Muscle of arm (tissue), 1 donor: ENCODE measurements at regions not wholly inside any gene's neighbourhood (a gene's known extent, or its start where the extent isn't known, plus 50 kb on each side); places are given as distances from the start of the nearest gene placed in this dataset.
"Not testable (repeated sequence)": the region's sequence is repeated elsewhere in the genome, so short reads cannot be mapped to it uniquely, and the experiment has no call there.

Source experiments
- DNase-seq: peaks from one replicate; pipeline ENCODE4 v3.0.0-alpha.2; 2013

- no peak for DNase-seq
Observed at GRCh38 chr4:3615386-3616286, 83.4 kb upstream of the LRPAP1 start.

DNA sequence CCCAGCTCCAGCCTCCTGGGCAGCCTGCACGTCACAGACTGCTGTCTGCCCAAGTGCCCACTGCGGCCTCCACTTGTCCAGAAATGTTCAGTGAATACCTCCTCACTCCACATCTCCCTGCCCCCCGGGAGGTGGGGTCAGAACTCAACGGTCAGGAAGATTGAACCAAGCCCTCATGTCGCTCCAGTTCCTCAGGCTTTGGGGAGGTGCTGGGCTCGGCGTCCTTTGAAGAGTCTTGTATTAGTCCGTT, 82.4 kb upstream of the LRPAP1 start:
- DNase-seq, result no peak

- DNase-seq, result peak; percentile 45
Observed at GRCh38 chr4:3613967-3614730, 81.9 kb upstream of the LRPAP1 start.

DNA sequence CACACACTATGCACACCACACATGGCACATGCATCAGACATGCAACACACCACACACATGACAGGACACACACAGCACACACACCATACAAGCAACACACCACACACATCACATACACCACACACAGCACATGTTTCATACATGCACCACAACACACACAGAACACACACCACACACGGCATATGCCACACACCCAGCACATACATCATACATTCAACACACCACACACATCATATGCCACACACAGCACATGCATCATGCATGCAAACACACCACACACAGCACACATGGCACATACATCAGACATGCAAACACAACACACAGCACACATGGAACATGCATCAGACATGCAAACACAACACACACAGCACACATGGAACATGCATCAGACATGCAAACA, 80.7 kb upstream of the LRPAP1 start:
- no peak for DNase-seq

DNA sequence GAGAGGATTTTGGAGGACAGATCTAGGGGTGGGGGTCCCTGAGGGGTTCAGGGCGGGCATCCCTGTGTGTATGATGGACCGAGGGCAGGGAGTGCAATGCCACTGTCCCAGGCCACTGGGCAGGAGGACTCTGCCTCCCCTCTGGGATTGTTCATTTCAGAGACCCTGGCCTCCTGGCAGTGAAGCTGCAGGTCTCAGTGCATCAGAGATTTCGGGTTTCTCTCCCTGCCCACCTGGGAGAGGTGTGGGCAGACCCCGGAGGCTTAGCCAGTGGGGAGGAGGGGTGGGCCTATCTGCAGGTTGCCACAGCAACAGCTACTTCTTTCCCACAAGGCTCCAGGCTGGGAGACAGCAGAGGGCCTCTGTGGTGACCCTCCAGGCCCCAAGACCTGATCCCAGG, 80.1 kb upstream of the LRPAP1 start:
- no peak for DNase-seq

DNA sequence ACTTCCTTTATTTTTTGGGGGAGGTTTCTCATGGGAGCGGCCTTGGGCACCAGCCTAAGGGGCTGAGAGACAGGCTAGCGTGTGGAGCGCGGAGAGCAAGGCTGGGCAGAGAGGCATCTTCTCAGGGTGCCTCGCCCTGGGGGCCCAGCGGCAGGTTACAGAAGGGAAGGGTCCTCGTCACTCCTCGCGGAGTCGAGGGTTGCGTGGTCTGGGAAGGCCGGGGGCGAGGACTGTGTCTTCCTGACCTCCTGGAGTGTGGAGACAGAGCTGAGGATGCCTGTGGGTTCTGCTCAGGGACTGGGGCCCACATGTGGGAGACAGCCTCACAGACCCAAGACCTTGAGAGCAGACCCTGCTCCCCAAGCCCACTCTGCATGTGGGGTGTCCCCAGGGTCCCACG, 79.6 kb upstream of the LRPAP1 start:
- DNase-seq, result no peak

- DNase-seq, result not testable (repeated sequence)
Observed at GRCh38 chr4:3610851-3611250, 78.6 kb upstream of the LRPAP1 start.

- not testable (repeated sequence) for DNase-seq
Observed at GRCh38 chr4:3609905-3610304, 77.7 kb upstream of the LRPAP1 start.

DNA sequence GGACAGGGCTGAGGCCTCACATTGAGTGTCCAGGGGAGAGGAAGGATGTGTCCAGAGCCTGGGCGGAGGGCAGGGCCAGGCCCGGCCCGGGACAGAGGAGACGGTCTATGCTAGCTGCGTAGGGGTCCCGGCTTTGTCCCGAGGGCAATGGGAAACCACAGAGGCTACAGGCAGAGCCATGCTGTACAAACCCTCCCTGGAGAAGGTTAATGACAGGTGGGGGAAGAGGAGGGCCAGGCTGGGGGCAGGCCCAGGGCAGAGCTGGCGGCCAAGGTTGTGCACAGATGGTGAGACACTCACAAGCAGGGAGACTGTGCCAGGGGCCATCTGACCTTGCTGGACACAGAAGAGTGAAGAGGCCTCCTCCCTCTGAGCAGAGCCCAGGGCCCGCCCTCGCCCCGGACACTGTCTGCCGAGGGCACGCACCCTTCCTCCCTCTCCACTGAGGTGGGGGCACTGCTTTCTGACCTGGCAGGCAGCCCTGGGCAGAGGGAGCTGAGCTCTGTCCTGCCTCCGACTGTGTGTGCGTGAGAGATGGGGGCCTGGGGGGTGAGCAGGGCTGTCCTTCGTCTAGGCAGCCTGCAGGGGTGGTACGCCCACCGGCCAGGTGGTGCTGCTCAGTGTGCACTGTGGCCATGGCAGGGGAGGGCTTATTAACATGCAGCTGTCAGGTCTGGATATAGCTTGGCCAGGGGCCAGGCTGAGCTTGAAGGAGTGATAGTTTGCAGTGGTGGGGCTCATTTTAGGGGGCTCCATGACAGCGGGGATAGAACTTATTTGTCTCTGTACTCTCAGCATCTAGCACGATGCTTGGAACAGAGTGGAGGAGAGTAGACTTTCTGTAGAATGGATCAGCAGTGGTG, 75.7 kb upstream of the LRPAP1 start:
- DNase-seq, result no peak

- DNase-seq, result not testable (repeated sequence)
Observed at GRCh38 chr4:3606850-3607249, 74.6 kb upstream of the LRPAP1 start.

GRCh38 chr4:3606271-3606670, 74.0 kb upstream of the LRPAP1 start:
- not testable (repeated sequence) for DNase-seq

DNA sequence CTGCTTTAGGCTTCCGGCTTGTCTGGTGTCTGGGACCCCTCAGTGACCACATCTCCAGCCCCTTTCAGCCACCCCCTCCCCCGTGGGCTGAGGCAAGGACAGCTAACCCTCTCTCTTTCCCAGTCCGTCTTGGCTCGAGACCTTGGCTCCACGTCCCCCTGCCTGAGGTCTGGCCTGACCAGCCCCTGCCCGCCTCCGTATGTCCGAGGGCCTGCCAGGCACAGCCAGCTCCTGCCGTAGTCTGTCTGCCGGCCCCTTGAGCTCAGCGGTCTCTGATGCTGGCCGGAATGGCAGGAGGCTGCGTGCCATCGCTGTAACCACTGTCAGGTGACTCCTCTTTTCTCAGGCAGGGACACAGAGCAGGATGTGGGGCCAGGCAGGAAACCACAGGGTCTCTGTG, 73.3 kb upstream of the LRPAP1 start:
- DNase-seq, result no peak

DNA sequence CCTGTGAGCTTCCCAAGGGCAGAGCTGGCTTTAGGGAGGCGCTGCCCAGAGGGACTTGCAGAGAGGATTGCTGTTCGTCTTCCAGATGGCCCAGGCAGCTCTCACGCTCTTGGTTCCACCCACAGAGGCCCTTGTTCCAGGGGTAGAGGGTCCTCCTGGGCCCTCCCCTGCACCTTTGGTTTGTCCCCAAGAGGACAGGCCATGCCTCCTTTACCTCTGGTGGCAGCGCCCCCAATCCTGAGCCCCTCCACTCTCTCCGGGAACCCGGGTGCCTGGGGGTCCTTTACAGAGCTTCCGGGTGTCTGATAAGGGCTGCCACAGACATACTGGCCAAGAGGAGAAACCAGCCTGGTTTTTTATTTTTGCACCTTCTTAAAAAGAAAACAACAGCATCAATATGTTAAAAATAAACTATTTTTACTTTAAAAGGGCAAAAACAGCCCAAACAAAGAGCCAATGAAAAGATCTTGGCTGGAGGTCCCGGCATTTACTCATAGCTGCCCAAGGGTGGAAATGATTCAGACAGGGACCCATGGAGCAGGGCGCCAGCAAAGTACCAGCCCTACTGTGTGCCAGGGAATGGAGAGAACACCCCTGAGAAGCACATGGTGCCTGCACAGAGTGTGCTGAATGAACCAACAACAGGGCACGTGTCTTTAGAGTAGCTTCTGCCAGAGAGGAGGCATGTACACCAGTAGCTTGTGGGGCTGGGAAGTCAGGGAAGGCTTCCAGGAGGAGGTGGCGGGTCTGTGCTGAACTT, 70.8 kb upstream of the LRPAP1 start:
- not testable (repeated sequence) for DNase-seq

GRCh38 chr4:3601992-3602391, 69.8 kb upstream of the LRPAP1 start:
- no peak for DNase-seq

- not testable (repeated sequence) for DNase-seq
Observed at GRCh38 chr4:3601108-3601690, 69.0 kb upstream of the LRPAP1 start.

DNA sequence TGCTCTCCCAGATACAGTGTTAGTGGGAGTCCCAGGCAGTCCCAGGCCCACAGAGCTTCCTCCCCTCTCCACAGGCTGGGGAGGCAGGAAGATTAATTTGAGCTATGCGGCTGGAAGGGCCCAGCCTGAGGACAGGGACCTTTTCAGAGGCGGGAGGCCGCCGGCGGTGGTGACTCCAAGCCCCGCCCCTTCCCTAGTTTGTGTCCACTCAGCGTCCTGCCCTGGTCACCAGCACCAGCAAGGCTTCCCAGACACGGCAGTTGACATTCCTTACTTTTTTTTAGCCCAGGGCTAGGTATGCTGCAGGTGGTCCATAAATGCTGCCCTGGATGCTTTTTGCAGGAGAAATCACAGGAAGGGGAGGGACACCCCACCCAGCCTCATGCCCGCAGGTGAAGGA, 67.7 kb upstream of the LRPAP1 start:
- DNase-seq, result no peak

- DNase-seq, result no peak
Observed at GRCh38 chr4:3598695-3599227, 66.5 kb upstream of the LRPAP1 start.

- not testable (repeated sequence) for DNase-seq
Observed at GRCh38 chr4:3597896-3598505, 65.8 kb upstream of the LRPAP1 start.

DNA sequence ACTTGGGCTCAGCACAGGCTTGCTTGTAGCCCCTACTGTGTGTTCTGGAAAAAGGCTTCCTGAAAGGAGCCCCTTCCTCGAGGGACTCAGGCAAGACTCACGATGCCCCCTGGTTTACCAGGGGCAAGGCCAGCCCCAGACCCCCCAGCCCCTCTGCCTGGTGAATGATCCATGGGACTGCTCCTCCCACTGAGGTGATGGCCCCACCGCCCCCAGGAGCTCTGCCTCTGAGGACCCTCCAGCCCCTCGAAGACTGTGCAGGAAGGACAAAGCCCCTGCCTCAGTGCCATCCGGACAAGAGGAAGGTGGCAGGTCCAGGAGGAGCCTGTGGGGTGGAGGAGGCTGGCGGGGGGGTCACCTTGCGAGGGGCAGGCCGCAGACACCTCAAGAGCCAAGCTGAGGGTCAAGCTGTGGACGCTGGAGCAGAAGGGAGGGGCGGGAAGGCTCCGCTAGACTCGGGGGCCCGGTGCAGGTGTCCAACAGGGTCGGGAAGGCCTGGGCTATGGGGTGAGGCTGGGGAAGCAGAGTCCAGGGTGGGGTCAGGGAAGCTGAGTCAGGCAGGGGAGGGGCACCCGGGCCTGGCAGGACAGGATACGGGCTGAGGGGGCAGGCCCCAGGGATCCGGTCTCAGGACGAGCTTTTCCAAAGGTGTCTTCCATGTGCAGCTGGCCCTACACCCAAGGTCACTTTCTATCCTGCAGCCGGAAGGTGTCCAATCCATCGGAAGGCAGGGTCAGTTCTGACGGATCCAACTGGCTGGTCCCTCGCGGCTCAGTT, 64.9 kb upstream of the LRPAP1 start:
- DNase-seq, result not testable (repeated sequence)
